Hepatocyte (in vitro differentiated cells): ENCODE measurements at regions not wholly inside any gene's neighbourhood (a gene's known extent, or its start where the extent isn't known, plus 50 kb on each side); places are given as distances from the start of the nearest gene placed in this dataset.

Source experiments
- EZH2 ChIP-seq: fragments of 200-600 bp; sonication (generic); IDR thresholded peaks from 2 replicates; pipeline ENCODE4 v1.6.1; 2016; ENCODE audit warnings: antibody characterized with exemption, mild to moderate bottlenecking, borderline replicate concordance
- EZH2phosphoT487 ChIP-seq: fragments of 200-600 bp; sonication (generic); IDR thresholded peaks from one replicate; pipeline ENCODE4 v1.6.1; 2018; ENCODE audit warnings: antibody characterized with exemption, mild to moderate bottlenecking, low read depth, moderate library complexity; ENCODE audit not compliant: unreplicated experiment, severe bottlenecking
- TF ChIP-seq, protein P1 (sequence below): fragments of 200-600 bp; sonication (generic); IDR thresholded peaks from 2 replicates; pipeline ENCODE4 v1.5.1; 2016; ENCODE audit warnings: antibody characterized with exemption, mild to moderate bottlenecking; ENCODE audit not compliant: poor library complexity

DNA sequence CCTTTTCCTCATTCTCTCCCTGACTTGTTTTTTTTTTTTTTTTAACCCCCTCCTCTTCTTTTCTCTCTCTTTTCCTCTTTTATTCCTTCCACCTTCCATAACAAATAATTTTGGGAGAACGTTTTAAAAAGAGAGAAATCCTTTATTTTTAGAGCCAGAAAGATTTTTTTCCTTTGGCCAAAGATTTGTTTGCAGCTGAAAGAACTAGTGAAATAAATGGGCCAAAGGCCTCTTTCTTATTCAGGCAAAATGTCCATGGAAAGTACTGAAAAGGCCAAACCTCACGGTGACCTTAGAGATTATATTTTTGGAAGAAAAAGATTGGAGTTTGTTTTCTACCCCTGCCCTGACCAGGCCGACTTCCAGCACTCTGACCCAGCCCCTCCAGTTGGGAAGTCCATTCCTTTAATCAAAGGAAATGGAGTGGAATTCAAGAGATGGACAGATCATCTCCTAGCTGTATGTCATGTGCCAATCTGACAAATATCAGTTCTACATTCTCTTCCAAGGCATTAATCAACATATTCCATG lies 214.3 kb upstream of the ADAMTS9 start:
- no peak for TF ChIP-seq EZH2phosphoT487
- TF ChIP-seq, protein P1, sequence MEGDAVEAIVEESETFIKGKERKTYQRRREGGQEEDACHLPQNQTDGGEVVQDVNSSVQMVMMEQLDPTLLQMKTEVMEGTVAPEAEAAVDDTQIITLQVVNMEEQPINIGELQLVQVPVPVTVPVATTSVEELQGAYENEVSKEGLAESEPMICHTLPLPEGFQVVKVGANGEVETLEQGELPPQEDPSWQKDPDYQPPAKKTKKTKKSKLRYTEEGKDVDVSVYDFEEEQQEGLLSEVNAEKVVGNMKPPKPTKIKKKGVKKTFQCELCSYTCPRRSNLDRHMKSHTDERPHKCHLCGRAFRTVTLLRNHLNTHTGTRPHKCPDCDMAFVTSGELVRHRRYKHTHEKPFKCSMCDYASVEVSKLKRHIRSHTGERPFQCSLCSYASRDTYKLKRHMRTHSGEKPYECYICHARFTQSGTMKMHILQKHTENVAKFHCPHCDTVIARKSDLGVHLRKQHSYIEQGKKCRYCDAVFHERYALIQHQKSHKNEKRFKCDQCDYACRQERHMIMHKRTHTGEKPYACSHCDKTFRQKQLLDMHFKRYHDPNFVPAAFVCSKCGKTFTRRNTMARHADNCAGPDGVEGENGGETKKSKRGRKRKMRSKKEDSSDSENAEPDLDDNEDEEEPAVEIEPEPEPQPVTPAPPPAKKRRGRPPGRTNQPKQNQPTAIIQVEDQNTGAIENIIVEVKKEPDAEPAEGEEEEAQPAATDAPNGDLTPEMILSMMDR: no peak
- TF ChIP-seq EZH2: no peak
